HepG2 (cell line): ENCODE measurements at regions not wholly inside any gene's neighbourhood (a gene's known extent, or its start where the extent isn't known, plus 50 kb on each side); places are given as distances from the start of the nearest gene placed in this dataset.

Experiments used
- ATF4 ChIP-seq, 2 experiments: fragments of 450-650 bp in 1 of 2; sonication (generic) in 1 of 2; formaldehyde crosslinking; IDR thresholded peaks; 2 replicates each; pipeline versions ENCODE4 v1.5.0 to v1.8.0; 2020 to 2022; ENCODE audit warnings: mild to moderate bottlenecking in 1 of 2, missing genetic modification reagents in 1 of 2
- CREM ChIP-seq, 2 experiments: sonication (generic) in 1 of 2; formaldehyde crosslinking in 1 of 2; IDR thresholded peaks; 2 replicates each; pipeline versions ENCODE4 v1.4.0 to v1.6.1; 2016 to 2020; ENCODE audit warnings: antibody characterized with exemption in 1 of 2, mild to moderate bottlenecking in 1 of 2, missing genetic modification reagents in 1 of 2
- PAXIP1 ChIP-seq: sonication (generic); formaldehyde crosslinking; conservative IDR thresholded peaks from 2 replicates; pipeline ENCODE4 v1.4.0; 2020; ENCODE audit warnings: mild to moderate bottlenecking, missing genetic modification reagents, moderate library complexity
- POLR2A ChIP-seq, 2 experiments: IDR thresholded peaks; 2 replicates each; pipeline ENCODE4 v1.6.1; 2011; ENCODE audit warnings: low read depth in 2 of 2, low read length in 2 of 2, mild to moderate bottlenecking in 1 of 2, moderate library complexity in 1 of 2; ENCODE audit not compliant: insufficient read depth in 1 of 2
- PRDM4 ChIP-seq: sonication (generic); formaldehyde crosslinking; IDR thresholded peaks from 2 replicates; pipeline ENCODE4 v1.9.0; 2021; ENCODE audit warnings: missing genetic modification reagents, borderline replicate concordance
- SETDB1 ChIP-seq: sonication (generic); formaldehyde crosslinking; IDR thresholded peaks from 2 replicates; pipeline ENCODE4 v1.5.1; 2020; ENCODE audit warnings: missing genetic modification reagents, mild to moderate bottlenecking, borderline replicate concordance
- ZNF598 ChIP-seq: sonication (generic); formaldehyde crosslinking; IDR thresholded peaks from 2 replicates; pipeline ENCODE4 v1.5.1; 2020; ENCODE audit warnings: mild to moderate bottlenecking, missing genetic modification reagents, borderline replicate concordance
- TF ChIP-seq, protein P1 (sequence below): sonication (generic); formaldehyde crosslinking; conservative IDR thresholded peaks from 2 replicates; pipeline ENCODE4 v1.4.0; 2020; ENCODE audit warnings: missing genetic modification reagents
- TF ChIP-seq, protein P2 (sequence below): sonication (generic); formaldehyde crosslinking; conservative IDR thresholded peaks from 2 replicates; pipeline ENCODE4 v1.4.0; 2020; ENCODE audit warnings: missing genetic modification reagents
- TF ChIP-seq, protein P3 (sequence below): sonication (generic); formaldehyde crosslinking; IDR thresholded peaks from 2 replicates; pipeline ENCODE4 v1.4.0; 2020; ENCODE audit warnings: missing genetic modification reagents

- TF ChIP-seq POLR2A (IDR thresholded peaks at IDR 0.05; ENCODE audit: insufficient read depth in 1 of 2, low read depth in 2 of 2, low read length in 2 of 2) (no peak), CREM (IDR thresholded peaks at IDR 0.05) (no peak), CREM (CRISPR knock-in tag; IDR thresholded peaks at IDR 0.05) (no peak), ZNF598 (no peak), SETDB1 (CRISPR knock-in tag) (no peak), PRDM4 (CRISPR knock-in tag) (no peak), PAXIP1 (CRISPR knock-in tag) (no peak), ATF4 (CRISPR knock-in tag; IDR thresholded peaks at IDR 0.05) (no peak)
- TF ChIP-seq, protein P1, sequence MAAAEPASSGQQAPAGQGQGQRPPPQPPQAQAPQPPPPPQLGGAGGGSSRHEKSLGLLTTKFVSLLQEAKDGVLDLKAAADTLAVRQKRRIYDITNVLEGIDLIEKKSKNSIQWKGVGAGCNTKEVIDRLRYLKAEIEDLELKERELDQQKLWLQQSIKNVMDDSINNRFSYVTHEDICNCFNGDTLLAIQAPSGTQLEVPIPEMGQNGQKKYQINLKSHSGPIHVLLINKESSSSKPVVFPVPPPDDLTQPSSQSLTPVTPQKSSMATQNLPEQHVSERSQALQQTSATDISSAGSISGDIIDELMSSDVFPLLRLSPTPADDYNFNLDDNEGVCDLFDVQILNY (CRISPR knock-in tag): no peak
- TF ChIP-seq, protein P2, sequence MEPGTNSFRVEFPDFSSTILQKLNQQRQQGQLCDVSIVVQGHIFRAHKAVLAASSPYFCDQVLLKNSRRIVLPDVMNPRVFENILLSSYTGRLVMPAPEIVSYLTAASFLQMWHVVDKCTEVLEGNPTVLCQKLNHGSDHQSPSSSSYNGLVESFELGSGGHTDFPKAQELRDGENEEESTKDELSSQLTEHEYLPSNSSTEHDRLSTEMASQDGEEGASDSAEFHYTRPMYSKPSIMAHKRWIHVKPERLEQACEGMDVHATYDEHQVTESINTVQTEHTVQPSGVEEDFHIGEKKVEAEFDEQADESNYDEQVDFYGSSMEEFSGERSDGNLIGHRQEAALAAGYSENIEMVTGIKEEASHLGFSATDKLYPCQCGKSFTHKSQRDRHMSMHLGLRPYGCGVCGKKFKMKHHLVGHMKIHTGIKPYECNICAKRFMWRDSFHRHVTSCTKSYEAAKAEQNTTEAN: no peak
- TF ChIP-seq, protein P3, sequence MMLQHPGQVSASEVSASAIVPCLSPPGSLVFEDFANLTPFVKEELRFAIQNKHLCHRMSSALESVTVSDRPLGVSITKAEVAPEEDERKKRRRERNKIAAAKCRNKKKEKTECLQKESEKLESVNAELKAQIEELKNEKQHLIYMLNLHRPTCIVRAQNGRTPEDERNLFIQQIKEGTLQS: no peak
Observed at GRCh38 chr20:60237981-60238380, 279.8 kb downstream of the CDH26 start.
